DMS153 treated with DMSO at 0.1 percent for 48 hours (cell line): ENCODE measurements at regions not wholly inside any gene's neighbourhood (a gene's known extent, or its start where the extent isn't known, plus 50 kb on each side); places are given as distances from the start of the nearest gene placed in this dataset.

Source experiments
- DNase-seq: peaks from one replicate; lab custom pipeline; 2025; ENCODE audit not compliant: unreplicated experiment; lab: John Stamatoyannopoulos, UW

DNA sequence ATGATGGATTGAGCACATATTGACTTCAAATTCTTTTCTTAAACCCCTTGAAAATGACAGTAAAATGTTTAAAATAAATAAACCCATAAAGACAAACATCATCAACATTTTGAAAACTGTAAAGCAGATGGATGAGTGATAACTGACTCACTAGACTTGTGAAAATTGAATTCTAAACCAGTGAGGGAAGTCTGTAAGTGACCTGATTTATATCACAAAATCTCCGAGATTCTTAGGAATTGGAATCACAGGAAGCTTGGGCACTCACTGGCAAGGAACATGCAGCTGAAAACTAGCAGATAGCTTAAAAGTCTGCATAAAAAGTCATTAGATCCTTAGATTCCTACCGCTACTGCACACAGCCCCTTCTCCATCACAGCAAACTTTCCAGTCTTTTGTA lies 51.3 kb upstream of the TSC22D1 start:
- DNase-seq: no peak

DNA sequence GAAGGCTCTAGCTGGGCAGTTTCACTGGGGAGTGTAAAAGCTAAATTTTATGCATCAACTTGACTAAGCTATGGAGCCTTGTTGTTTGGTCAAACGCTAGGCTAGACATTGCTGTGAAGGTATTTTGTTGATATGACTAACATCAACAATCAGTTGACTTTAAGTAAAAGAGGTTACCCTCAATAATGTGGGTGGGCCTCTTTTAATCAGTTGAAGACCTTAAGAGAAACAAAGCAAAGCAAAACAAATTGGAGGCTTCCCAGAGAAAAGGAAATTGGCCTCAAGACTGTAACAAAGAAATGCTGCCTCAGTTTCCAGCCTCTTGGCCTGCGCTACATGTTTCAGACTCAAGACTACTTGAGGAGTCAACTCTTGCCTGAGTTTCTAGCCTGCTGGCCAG lies 50.0 kb upstream of the TSC22D1 start:
- DNase-seq: no peak
